HG03175 (cell line): ENCODE measurements at regions not wholly inside any gene's neighbourhood (a gene's known extent, or its start where the extent isn't known, plus 50 kb on each side); places are given as distances from the start of the nearest gene placed in this dataset.

Experiments
- ATAC-seq: cut with Tn5 transposase; IDR thresholded peaks from one replicate; pipeline ENCODE4 v1.9.1; 2021; ENCODE audit warnings: mild to moderate bottlenecking, moderate library complexity; ENCODE audit not compliant: unreplicated experiment

DNA sequence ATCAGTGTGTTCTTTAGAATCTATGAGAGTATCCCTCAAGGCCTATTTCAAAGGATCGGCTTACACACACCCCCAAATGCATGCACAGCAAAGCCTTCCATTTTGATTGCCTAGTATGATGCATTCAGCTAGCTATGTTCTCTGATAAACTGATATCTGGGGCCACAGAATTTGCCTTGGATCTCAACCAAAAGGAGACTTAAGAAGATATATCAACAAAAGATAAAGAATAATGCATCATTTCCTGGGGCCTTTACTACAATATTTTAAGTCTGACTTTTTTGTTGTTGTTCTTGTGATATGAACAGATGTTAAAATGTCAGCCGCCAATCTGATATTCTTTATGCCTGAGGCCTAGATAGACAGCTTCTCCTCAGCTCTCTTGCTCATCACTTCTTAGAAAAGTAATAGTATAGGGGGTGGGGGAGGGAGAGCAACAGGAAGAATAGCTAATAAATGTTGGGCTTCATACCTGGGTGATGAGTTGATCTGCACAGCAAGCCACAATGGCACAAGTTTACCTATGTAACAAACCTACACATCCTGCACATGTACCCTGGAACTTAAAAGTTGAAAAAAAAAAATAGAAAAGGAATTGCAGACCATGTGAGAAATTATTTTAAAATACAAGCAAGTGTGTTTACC, 792.9 kb upstream of the GHITM start:
- ATAC-seq = no peak

DNA sequence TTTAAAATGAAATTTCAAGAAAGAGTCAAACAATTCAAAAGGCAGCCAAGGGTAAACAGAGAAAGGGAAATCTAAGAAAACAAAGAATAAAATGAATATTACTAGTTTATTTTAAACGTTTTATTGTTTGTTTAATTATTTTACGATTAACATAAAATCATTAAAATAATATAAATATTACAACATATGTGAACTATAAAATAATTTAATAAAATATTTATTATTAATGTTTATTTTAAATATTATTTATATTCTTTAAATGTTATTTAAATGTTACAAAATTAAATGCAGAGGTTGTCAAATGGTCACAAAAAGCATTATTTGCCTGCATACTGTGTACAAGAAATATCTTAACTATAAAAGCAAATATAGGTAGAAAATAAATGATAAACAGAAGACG, 786.7 kb upstream of the GHITM start:
- ATAC-seq = no peak

DNA sequence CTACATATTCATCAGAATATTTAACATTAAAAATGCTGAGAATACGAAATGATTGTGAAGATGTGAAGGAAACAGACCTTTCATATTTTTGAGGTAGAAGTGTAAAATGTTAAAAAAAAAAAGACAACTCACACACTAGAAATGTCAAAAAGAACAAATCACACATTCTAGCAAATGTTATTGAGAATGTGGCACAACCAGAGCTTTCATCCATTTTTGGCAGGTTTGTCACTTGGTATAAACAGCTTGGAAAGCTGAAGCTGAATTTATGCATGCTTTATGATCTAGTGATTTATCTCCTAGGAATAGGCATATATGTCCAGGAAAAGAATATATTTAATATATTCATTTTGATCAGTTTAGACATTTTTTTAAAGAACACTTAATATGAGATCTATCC, 784.9 kb upstream of the GHITM start:
- ATAC-seq = no peak

DNA sequence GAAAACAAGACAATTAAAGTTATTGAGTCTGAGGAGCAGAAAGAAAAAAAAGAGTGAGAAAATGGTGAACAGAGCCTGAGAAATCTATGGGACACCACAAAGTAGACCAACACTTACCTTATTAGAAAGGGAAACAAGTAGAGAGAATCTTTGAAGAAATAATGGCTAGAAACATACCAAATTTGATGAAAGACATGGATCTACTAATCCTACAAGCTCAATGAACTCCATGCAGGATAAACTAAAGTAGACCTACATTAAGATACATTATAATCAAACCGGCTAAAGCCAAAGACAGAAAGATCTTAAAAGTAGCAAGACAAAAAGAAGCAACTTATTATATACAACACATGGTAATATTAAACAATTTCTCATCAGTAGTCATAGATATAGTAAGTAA, 782.3 kb upstream of the GHITM start:
- ATAC-seq = no peak

DNA sequence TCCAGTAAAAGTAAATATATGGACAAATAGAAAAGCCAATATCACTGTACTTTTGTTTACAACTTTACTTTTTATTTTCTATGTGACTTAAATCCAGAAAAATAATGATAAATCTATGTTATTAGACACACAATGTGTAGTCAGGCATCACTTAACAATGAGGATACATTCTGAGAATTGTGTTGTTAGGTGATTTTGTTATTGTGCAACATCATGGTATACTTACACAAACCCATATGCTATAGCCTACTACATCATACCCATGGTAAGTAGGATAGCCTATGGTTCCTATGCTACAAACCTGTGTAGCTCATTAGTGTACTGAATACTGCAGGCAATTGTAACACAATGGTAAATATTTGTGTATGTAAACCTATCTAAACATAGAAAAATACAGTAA, 781.7 kb upstream of the GHITM start:
- ATAC-seq = no peak

DNA sequence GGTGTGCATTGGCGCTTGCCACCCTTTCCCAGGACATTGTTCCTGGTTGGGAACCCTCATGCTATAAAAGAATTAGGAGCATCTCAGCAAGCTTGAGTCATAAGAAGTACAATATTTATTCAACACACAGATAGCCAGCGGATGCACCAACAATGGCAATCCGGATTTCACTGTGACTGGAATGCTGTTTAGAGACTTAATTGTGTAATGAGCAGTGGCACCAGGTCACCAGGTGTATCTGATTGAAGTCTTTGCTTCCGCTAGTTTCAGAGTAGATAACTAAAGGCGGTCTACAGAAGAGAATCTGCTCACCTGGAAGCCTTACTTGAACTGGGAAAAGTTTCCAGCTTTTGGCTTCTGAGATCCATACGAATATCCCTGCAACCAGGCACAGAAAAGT, 772.3 kb upstream of the GHITM start:
- no peak for ATAC-seq

DNA sequence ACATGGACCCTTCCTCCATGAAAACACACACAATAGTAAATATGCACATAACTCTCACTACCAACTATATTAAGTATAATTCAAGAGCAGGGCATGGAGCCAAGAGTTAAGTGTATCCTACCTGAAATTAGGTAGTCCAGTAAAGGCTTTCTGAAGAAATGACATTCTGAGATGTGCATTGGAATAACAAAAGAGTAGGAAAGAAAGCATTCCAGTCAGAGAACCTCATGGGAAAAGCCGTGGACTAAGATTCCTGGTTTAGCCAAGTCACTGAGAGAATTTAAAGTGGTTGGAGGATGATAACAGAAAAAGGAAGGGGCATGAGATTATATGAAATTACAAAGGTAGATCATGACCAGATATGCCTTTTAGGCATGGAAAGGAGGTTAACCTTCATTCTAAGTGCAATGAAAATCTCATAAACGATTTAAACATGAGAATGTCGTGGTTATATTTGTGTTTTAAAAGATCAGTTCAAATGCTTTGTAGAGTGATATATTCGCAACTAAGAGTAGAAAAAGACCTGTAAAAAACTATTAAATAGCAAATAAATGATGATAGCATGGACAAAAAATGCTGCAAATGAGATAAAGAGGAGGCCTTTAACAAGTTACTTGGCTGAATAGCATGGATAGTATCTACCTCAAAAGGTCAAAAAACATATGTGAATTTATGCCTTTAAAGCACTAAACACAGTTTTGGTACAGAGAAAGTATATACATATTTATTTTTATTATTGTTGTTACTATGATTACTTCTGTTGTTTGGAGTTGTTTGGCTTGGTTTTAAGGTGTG, 767.4 kb upstream of the GHITM start:
- ATAC-seq = no peak

DNA sequence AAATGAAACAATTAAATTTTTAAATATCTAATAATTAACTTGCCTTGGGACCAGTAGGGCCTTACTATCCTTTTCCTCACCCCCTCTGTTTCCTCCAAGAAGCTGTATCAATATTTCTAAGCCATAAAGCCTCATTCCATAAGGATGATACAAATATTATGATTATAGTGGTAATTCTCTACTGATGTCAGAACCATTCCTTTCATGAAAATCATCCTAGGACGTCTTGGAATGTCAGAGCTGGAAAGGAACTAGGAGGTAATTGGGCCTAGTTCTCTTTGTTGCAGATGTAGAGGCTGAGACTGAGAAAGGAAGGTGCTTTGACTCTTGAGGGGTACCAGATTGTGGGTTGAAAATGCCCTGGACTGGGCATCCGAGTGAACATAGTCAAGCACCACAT, 766.7 kb upstream of the GHITM start:
- no peak for ATAC-seq

DNA sequence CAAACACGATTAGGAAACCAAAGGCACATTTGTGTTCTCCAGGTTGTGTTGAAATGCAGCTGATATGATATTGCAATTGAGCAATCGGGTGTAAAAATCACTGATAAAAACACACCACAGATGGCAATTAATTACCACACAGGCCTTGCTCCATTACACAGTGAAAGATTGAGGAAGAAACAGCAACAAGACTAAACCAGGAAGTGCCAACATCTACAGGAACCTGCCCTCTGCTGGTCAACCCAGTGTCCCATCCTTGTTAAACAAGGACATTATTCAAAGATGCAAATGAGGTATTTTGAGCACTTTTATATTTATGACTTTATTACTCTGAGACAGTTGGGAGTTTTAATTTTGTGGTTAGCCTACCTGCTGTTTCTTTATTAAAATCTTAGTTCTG, 765.6 kb upstream of the GHITM start:
- ATAC-seq = no peak

DNA sequence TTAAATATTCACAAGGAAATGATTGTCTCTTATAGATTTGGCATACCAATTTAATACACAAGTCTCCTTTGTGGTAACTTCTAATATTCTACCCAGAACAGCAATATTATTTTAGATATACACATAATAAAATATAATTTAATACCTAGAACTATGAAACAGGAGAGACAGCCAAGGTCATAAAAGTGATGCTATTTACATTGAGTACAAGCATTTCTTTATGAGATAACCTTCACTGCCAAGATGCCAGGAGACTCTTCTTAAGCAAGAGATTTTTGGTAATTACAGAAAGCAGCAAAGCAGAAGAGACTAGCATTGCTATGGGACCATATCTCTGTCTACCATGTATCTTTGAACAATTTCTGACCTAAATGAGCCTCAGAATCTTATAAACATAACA, 764.6 kb upstream of the GHITM start:
- no peak for ATAC-seq

DNA sequence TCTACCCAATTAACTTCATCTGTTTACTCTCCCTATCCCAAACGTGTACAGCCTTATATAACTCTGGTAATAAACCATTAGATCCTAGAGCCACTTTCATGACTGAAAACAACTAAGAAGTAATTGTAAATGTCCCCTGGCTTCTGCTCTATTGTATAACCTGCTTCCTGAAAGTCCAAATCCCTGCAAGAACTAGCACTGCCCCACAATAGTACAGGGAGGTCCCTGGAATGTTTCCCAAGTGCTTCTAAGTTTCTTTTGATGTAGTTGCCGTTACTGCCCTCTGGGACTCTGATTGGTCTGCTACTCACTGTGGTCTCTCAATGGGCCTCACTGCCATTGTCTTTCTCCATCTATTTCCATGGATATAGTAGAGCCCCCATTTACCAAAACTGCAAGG, 764.0 kb upstream of the GHITM start:
- ATAC-seq = no peak

DNA sequence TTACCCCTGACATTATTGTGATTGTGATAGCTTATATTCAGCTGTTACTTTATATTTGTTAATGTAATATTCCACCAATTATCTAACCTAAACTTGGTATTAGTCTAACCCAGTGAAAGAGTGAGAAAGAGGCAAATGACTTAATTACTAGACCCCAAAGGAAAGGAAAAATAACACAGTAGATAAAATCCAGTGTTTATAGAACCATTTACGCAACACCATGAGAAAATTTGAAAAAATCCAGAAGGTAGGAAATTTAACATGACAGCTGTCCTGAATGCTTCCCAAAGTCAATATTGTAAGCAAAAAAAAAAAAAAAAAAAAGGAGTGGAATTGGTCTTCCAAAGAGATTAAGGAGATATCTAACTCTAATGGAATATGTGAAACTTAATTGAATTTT, 741.5 kb upstream of the GHITM start:
- no peak for ATAC-seq

DNA sequence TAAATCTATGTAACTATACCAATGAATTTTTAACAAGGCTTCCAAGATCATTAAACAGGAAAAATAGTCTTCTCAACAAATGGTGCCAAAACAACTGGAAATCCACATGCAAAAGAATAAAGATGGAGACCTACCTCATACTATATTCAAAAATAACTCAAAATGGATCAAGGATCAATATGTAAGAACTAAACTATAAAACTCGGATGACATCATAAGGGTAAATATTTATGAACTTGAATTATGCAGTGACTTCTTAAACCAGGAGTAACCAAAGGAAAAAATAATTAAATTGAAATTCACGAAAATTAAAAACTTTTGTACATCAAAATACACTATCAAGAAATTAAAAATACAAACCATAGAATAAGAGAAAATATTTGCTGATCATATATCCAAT, 728.7 kb upstream of the GHITM start:
- no peak for ATAC-seq

DNA sequence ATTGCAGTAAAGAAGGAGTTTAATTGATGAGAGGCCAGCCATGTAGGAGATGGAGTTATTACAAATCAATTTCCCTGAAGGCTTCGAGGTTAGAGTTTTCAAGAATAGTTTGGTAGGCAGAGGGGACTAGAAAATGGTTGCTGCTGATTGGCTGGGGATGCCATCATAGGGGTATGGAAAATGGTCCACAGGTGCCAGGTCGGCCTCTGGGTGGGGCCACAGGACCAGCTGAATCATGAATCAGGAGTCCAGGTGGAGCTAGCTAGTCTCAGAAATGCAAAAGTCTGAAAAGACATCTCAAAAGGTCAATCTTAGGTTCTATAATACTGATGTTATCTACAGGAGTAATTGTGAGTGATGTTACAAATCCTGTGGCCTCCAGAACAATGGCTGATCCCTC, 714.0 kb upstream of the GHITM start:
- ATAC-seq = no peak

DNA sequence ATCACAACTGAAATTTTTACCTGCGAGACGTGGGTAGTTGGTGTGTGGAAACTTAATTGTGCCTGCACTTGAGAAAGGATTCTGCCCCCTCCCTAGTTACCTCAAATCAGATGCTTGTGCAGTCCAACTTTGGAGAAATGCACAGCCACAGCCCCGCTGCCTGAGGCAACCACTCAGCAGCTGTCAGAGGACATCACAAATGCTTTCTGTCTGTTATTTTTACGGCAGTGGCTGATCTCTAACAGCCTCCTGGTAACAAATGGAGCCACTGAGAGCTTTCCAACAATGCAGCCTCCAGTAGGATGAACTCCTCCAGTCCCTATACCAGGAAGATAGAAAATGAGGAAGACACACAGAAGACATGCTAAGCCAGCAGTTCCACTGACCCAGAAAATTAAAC, 712.2 kb upstream of the GHITM start:
- ATAC-seq = no peak

DNA sequence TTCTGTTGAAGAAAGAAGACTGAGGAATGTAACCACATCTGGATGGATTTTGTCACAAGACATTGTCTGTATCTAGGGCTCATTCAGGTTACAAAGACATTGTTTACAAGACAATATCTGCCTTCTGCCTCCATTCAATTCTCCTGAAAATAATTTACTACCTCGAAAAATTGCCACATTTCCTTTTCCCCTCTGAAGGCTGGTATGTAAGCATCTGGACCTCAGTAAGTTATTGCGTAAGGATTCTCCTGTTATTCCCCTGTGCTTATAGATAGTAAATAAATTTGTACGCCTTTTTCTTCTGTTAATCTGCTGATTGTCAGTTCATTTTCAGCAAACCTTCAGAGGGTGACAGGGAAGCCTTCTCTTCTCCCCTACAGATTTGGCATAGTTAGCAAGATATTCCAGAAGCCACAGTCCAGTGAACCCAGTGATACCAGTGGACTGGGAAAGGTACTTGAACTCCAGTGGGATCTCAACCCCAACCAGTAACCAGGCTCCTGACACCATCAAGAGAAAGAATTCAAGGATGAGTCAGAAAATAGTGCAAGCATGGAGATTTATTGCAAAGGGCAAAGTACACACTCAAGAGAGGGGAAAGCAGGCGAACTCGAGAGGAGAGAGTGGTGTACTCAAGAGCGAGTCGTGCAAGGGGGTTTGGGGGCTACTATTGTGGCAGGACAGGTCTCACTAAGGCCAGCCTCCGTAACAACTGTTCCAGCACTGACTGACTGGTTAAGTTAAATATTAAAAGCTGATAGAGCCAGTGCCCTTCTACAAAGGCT, 706.9 kb upstream of the GHITM start:
- no peak for ATAC-seq

DNA sequence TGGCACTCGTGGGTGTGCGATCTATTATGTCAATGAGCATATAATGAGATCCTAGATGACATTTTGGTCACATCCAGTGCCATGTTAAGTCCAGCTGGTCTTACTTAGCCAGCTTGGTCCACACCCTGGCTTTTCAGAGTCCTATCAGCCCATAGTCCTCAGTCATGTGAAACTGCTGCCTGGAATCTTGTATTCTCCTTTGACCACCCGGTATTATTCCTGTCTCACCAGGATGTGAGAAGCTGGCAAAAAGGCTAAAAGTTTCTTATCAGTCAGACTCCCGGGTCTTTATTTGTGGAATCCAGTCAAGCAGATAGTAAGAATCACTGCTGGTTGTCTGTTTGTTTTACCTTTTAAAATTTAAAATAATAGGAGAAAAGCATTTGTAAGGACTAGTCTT, 705.6 kb upstream of the GHITM start:
- no peak for ATAC-seq

DNA sequence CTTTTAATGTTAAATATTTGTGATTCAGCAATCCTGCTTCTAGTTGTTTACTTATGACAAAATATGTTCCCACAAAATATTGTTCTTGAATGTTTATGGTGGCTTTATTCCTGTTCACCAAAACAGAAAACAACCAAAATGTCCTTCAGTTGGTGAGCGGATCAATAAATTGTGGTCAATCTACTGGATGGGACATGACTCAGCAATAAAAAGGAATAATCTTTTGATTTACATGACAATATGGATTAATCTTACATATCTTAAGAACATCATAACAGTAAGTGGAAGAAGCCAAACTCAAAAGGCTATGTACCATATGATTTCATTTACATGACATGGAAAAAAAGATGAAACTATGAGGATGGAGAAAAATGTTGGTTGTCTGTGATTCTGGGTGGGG, 691.3 kb upstream of the GHITM start:
- no peak for ATAC-seq

DNA sequence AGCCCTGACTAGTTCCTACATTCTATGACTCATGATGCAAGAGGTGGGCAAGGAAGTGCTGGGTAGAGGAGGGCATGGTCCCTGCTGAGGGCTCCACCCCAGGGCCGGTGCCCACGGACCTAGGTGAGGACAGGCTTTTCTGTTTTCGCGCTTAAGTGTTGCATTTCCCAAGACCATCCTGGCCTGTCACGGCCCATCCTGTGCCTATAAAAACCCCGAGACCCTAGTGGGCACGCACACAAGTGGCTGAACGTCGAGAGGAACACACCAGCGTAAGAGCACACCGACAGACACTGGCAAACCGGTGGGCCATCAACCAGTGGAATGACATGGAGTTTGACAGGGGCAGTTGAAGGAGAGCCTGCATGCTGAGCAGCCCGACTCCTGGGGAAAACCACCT, 680.7 kb upstream of the GHITM start:
- no peak for ATAC-seq

DNA sequence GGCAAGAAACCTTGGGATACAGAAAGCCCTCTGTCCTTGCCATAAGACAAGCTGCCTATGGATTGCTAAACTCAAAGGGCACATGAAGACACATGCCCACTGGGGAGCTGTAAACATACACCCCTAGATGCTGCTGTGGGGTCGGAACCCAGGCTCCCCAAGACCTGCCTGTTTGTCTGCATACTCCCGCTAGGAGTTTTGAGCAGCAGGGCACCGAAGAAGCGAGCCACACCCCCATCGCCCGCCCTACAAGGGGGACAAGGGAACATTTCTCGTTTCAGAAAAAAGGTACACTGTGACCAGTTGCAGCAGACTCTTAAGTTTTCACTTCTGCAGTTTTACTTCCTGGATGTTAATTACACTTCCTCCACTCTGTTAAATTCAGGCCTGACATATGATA, 680.2 kb upstream of the GHITM start:
- no peak for ATAC-seq

DNA sequence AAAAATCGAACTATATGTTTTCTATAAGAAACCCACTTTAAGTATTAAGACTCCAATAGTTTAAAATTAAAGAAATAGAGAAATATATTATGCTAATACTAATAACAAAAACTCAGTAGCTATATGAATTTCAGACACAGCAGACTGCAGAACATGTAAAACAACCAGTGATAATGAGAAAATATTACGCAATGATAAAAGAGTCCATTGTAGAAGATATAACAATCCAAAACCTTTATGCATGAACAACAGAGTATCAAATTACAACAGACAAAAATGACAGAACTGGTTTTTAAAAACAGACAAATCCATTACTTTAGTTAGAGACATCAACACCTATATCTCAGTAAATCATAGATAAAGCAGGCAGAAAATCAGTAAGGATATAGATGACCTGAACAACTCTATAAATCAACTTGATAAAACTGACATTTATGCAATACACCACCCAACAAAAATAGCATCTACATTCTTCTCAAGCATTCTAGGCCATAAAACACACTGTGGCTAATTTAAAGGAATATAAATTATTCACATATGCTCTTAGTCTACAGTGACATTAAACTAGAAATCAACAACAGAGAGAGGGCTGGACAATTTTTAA, 669.5 kb upstream of the GHITM start:
- no peak for ATAC-seq

DNA sequence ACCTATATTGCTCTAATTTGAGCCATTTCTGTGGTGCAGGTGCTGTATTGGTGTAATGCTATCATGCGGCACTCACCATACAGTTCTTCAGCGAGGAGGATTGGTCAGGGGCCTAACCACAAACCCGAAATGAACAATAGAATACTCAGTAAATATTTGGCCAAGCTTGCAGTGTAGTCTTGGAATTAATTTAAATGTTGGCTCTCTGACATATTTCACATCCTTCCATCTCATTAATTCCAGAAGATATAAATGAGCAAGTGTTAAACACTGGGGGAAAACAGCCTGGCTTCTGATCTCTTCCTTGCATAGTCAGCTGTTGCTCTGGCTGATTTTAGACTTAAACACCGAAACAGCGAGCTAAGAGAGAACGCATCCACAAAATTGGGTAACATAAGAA, 663.1 kb upstream of the GHITM start:
- ATAC-seq = no peak
